Caco-2 (cell line): ENCODE measurements at regions not wholly inside any gene's neighbourhood (a gene's known extent, or its start where the extent isn't known, plus 50 kb on each side); places are given as distances from the start of the nearest gene placed in this dataset.

Experiments used
- BruUV-seq: library from RNA; stranded (reverse); fragments of 400-500 nt; replicated peaks from 2 replicates; lab custom pipeline; 2021; lab: Mats Ljungman, UMichigan
- CTCF ChIA-PET: fragments of 300-600 bp; sonication (Branson Sonifier 250); formaldehyde crosslinking; loops from one replicate; lab custom pipeline; 2022; ENCODE audit warnings: antibody characterized with exemption; lab: Charles Lee
- POLR2A ChIA-PET: fragments of 300-600 bp; sonication (Branson Sonifier 250); formaldehyde crosslinking; loops from one replicate; lab custom pipeline; 2022; ENCODE audit warnings: antibody characterized with exemption; lab: Charles Lee
- DNase-seq, 2 experiments: peaks; one replicate each; pipeline versions ENCODE4 v3.0.0 to v3.0.0-alpha.2; 2020 to 2022
- H3K27me3 ChIP-seq: replicated peaks from 2 replicates; pipeline ENCODE4 v1.6.0; 2011; ENCODE audit warnings: low read length; ENCODE audit not compliant: control insufficient read depth, insufficient read depth
- H3K36me3 ChIP-seq: 2 replicates; pipeline ENCODE4 v1.5.1; 2011; ENCODE audit warnings: low read length; ENCODE audit not compliant: control insufficient read depth, insufficient read depth
- H3K4me1 ChIP-seq: fragments of 250-450 bp; sonication (Bioruptor Pico); 2 replicates; pipeline ENCODE4 v1.5.1; 2020; ENCODE audit warnings: mild to moderate bottlenecking
- H3K4me3 ChIP-seq: 2 replicates; pipeline ENCODE4 v1.5.1; 2011; ENCODE audit warnings: low read depth, mild to moderate bottlenecking, control low read depth, low read length
- H3K9me3 ChIP-seq: fragments of 250-450 bp; sonication (Bioruptor Pico); 2 replicates; pipeline ENCODE4 v1.5.1; 2020; ENCODE audit warnings: mild to moderate bottlenecking, moderate library complexity
- H3K27ac Mint-ChIP-seq: one replicate; pipeline ENCODE4 v1.8.0; 2022; ENCODE audit warnings: mixed read lengths; ENCODE audit not compliant: unreplicated experiment
- H3K27me3 Mint-ChIP-seq: one replicate; pipeline ENCODE4 v1.8.0; 2022; ENCODE audit warnings: mixed read lengths; ENCODE audit not compliant: insufficient read depth, unreplicated experiment
- H3K36me3 Mint-ChIP-seq: one replicate; pipeline ENCODE4 v1.8.0; 2022; ENCODE audit warnings: mild to moderate bottlenecking, mixed read lengths; ENCODE audit not compliant: insufficient read depth, unreplicated experiment
- H3K4me1 Mint-ChIP-seq: one replicate; pipeline ENCODE4 v1.8.0; 2022; ENCODE audit warnings: low read depth, mixed read lengths; ENCODE audit not compliant: unreplicated experiment
- H3K4me3 Mint-ChIP-seq: one replicate; pipeline ENCODE4 v1.8.0; 2022; ENCODE audit warnings: mild to moderate bottlenecking, moderate library complexity, mixed read lengths; ENCODE audit not compliant: unreplicated experiment
- H3K9me3 Mint-ChIP-seq: one replicate; pipeline ENCODE4 v1.8.0; 2022; ENCODE audit warnings: mixed read lengths; ENCODE audit not compliant: unreplicated experiment
- intact Hi-C: fragments of 100-400 bp; cut with micrococcal nuclease; formaldehyde crosslinking; loops from one replicate; pipeline ENCODE4 v1.10.0; 2022; ENCODE audit not compliant: unreplicated experiment
- TF ChIP-seq, protein P1 (sequence below), 2 experiments: fragments of 200-600 bp in 1 of 2; IDR thresholded peaks; 1 replicate in 1 of 2; 2 replicates in 1 of 2; pipeline versions ENCODE4 v1.5.1 to v1.8.0; 2011 to 2022; ENCODE audit warnings: antibody characterized with exemption in 1 of 2, control low read depth in 1 of 2, inconsistent platforms in 1 of 2, low read depth in 1 of 2, low read length in 1 of 2, mild to moderate bottlenecking in 1 of 2, moderate library complexity in 1 of 2; ENCODE audit not compliant: insufficient read depth in 1 of 2, severe bottlenecking in 1 of 2, unreplicated experiment in 1 of 2

DNA sequence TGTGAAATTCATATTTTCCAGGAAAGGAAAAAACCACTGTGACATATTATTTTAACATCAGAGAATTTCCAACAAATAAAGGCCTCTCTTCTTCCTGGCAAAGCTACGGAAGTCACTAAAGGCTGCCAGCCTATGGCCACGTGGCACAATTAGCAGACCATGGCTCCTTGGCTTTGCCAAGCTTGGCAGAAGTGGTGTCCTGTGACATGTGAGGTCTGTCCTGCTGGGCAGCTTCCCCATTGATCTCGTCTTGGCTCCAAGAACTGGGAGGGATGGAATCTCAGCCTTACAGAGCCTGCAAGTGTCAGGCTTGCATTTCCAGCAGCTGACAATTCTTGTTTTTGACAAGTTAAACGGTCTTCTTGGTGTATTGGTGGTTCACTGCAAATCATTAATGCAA, 226.9 kb upstream of the THSD7B start:
- TF ChIP-seq, protein P1, sequence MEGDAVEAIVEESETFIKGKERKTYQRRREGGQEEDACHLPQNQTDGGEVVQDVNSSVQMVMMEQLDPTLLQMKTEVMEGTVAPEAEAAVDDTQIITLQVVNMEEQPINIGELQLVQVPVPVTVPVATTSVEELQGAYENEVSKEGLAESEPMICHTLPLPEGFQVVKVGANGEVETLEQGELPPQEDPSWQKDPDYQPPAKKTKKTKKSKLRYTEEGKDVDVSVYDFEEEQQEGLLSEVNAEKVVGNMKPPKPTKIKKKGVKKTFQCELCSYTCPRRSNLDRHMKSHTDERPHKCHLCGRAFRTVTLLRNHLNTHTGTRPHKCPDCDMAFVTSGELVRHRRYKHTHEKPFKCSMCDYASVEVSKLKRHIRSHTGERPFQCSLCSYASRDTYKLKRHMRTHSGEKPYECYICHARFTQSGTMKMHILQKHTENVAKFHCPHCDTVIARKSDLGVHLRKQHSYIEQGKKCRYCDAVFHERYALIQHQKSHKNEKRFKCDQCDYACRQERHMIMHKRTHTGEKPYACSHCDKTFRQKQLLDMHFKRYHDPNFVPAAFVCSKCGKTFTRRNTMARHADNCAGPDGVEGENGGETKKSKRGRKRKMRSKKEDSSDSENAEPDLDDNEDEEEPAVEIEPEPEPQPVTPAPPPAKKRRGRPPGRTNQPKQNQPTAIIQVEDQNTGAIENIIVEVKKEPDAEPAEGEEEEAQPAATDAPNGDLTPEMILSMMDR (IDR thresholded peaks at IDR 0.05; ENCODE audit: insufficient read depth in 1 of 2, low read depth in 1 of 2, low read length in 1 of 2, severe bottlenecking in 1 of 2, unreplicated experiment in 1 of 2): no peak
- Mint-ChIP-seq H3K36me3 (no peaks in the 10 kb centered on the region), H3K4me3 (no peak overlapping the region), H3K27ac (no peak overlapping the region), H3K9me3 (no peaks in the 10 kb centered on the region), H3K27me3 (no peaks in the 10 kb centered on the region), H3K4me1 (no peaks in the 10 kb centered on the region)
- Histone ChIP-seq H3K27me3 (no peaks in the 10 kb centered on the region), H3K4me1 (no peaks in the 10 kb centered on the region), H3K4me3 (no peak overlapping the region), H3K9me3 (no peaks in the 10 kb centered on the region), H3K36me3 (no peaks in the 10 kb centered on the region)
- no TSS peak for BruUV-seq
- intact Hi-C loops: no loop called here
- ChIA-PET POLR2A (no interaction called here), CTCF (no interaction called here)
- DNase-seq: no peak

DNA sequence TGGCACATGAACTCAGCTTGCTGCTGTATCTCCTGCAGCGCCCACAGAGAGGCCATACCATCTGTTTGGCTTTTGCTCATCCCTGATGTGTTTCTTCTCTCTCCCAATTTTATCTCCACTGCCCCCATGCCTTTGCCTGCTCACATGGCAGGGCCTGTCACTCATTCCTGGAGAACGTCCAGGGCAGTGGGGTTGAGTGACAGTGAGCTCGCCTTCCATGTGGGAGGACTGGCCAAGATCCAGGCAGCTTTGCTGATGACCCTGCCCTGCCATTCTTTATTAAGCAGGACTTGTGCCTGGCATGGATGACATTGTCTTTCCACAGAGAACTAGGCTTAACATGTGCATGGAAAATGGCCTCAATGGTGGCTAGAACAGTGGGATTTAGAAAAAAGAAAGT, 230.5 kb upstream of the THSD7B start:
- H3K36me3 Mint-ChIP-seq: no peaks in the 10 kb centered on the region
- ChIA-PET POLR2A (no interaction called here), CTCF (no interaction called here)
- Histone ChIP-seq H3K27me3 (no peaks in the 10 kb centered on the region; the same call in 1 of the 2 replicates), H3K9me3 (no peaks in the 10 kb centered on the region), H3K36me3 (no peaks in the 10 kb centered on the region), H3K4me3 (no peak overlapping the region), H3K4me1 (no peaks in the 10 kb centered on the region)
- no TSS peak for BruUV-seq
- H3K27ac Mint-ChIP-seq: no peak overlapping the region
- no peak for DNase-seq
- no peaks in the 10 kb centered on the region for H3K9me3 Mint-ChIP-seq
- intact Hi-C loops: no loop called here
- TF ChIP-seq, protein P1 (IDR thresholded peaks at IDR 0.05; ENCODE audit: insufficient read depth in 1 of 2, low read depth in 1 of 2, low read length in 1 of 2, severe bottlenecking in 1 of 2, unreplicated experiment in 1 of 2): no peak
- H3K4me3 Mint-ChIP-seq: no peak overlapping the region
- no peaks in the 10 kb centered on the region for H3K4me1 Mint-ChIP-seq
- no peaks in the 10 kb centered on the region for H3K27me3 Mint-ChIP-seq

DNA sequence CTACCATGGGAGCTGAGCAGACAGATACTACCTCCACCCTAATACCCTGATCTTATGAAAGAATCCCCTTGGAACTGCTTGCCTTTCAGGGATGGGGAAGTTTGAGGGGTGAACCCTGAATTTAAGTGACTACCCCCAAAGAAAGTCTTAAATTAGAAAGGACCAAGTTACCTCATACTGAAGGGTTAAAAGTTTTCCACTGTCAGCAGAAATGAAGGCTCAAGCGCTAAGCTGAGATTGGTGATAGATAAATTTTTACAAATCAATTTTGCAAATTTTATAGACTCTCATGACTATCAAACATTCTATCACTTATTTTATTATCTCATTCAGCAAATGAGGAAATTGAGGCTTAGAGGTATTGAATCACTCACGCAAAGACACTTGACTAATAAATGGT, 233.2 kb upstream of the THSD7B start:
- no peaks in the 10 kb centered on the region for H3K9me3 Mint-ChIP-seq
- H3K9me3 ChIP-seq: no peaks in the 10 kb centered on the region
- no peaks in the 10 kb centered on the region for H3K4me1 Mint-ChIP-seq
- H3K36me3 Mint-ChIP-seq: no peaks in the 10 kb centered on the region
- H3K27me3 Mint-ChIP-seq: no peaks in the 10 kb centered on the region
- no peak overlapping the region for H3K4me3 Mint-ChIP-seq
- no peaks in the 10 kb centered on the region for H3K4me1 ChIP-seq
- ChIA-PET CTCF (no interaction called here), POLR2A (no interaction called here)
- H3K4me3 ChIP-seq: no peak overlapping the region
- no TSS peak for BruUV-seq
- TF ChIP-seq, protein P1 (IDR thresholded peaks at IDR 0.05; ENCODE audit: insufficient read depth in 1 of 2, low read depth in 1 of 2, low read length in 1 of 2, severe bottlenecking in 1 of 2, unreplicated experiment in 1 of 2): no peak
- intact Hi-C loops: no loop called here
- H3K27ac Mint-ChIP-seq: no peak overlapping the region
- H3K36me3 ChIP-seq: no peaks in the 10 kb centered on the region
- H3K27me3 ChIP-seq: no peaks in the 10 kb centered on the region; the same call in 1 of the 2 replicates
- DNase-seq: no peak
